ENCODE measurements at regions not wholly inside any gene's neighbourhood (a gene's known extent, or its start where the extent isn't known, plus 50 kb on each side); places are given as distances from the start of the nearest gene placed in this dataset.

DNA sequence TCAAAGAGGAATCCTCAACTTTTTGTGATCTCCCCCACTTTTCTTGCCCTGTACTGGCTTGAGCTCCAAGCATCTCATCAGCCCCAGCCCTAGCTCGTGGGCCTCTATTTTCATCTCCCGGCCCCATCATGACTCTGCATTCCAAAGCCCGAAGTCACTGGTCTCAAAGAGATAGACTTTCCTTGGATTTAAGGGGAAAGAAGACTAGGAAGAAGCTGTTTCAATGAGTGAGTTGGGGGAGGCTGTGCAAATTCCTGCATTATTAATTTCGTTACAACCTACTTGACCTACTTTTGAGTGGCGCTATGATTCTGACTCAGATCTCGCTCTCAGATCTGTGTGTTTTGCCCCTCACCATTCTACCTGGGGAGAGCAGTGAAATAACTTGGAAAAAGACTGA, 266.6 kb upstream of the TBL1XR1 start:
- no peak for FAIRE-seq
- H4K91ac ChIP-seq (replicated peaks; ENCODE audit: insufficient read length, low read length), result no peak overlapping the region
- H3K36me3 ChIP-seq (ENCODE audit: control insufficient read depth in 2 of 4, insufficient read depth in 4 of 4, low read length in 3 of 4), result no peaks in the 10 kb centered on the region
- no peak overlapping the region for H3K23ac ChIP-seq (ENCODE audit: insufficient read length)
- TF ChIP-seq SP1 (IDR thresholded peaks at IDR 0.05; ENCODE audit: low read depth, low read length), result 0 out of 2 replicates have a peak, but pooled peaks have one; percentile 47
- no peak for TF ChIP-seq MAFK (IDR thresholded peaks at IDR 0.05; ENCODE audit: low read depth, low read length)
- no peak for DNase-seq (ENCODE audit: low read depth in 1 of 2, low spot score in 2 of 2)
- H4K5ac ChIP-seq (ENCODE audit: insufficient read length, low read depth, low read length), result no peak overlapping the region
- H3K4me3 ChIP-seq (ENCODE audit: extremely low read depth in 1 of 4, insufficient read depth in 2 of 4, low read depth in 3 of 4, low read length in 4 of 4), result no peak overlapping the region
- no peaks in the 10 kb centered on the region for H3K9me3 ChIP-seq (ENCODE audit: insufficient read depth in 2 of 2, low read depth in 1 of 2, low read length in 1 of 2)
- H3K4me2 ChIP-seq (ENCODE audit: insufficient read depth in 1 of 2, low read depth in 2 of 2, low read length in 2 of 2), result no peak overlapping the region
- no peak overlapping the region for H3K56ac ChIP-seq (replicated peaks; ENCODE audit: insufficient read length, low read depth, low read length)
- ChIA-PET CTCF (ENCODE audit: partially characterized antibody) (interaction anchor here (0.7 kb wide), 1 partner anchor 9 kb away, joined by 3 read pairs; no protein-coding TSS in a partner anchor), POLR2A (ENCODE audit: partially characterized antibody) (interaction anchor here (0.6 kb wide), 1 partner anchor 321 kb away, joined by 3 read pairs; no protein-coding TSS in a partner anchor)
- no peak overlapping the region for H3K18ac ChIP-seq (ENCODE audit: extremely low read depth, low read length)
- H3K79me2 ChIP-seq (ENCODE audit: control insufficient read depth in 1 of 2, insufficient read depth in 2 of 2, low read length in 2 of 2), result no peaks in the 10 kb centered on the region
- H3K4ac ChIP-seq (replicated peaks; ENCODE audit: insufficient read length, low read depth, low read length), result no peak overlapping the region
- no peaks in the 10 kb centered on the region for H3K79me1 ChIP-seq (ENCODE audit: low read depth, low read length)
- H2BK12ac ChIP-seq (ENCODE audit: low read depth, low read length), result no peak overlapping the region
- peak overlapping the region; percentile 85 for H2AFZ ChIP-seq (ENCODE audit: low read length)
- H3K14ac ChIP-seq (ENCODE audit: insufficient read length), result no peak overlapping the region
- H3K27ac ChIP-seq (ENCODE audit: low read depth, low read length), result no peak overlapping the region
- peaks cover 1% of the 10 kb centered on the region; the same call in 1 of the 2 replicates for H3K23me2 ChIP-seq (ENCODE audit: low read depth, low read length)
- H4K8ac ChIP-seq (ENCODE audit: extremely low read depth, insufficient read depth, low read length), result no peak overlapping the region
- H3K9ac ChIP-seq (replicated peaks in 1 of 4; ENCODE audit: extremely low read depth in 1 of 4, low read depth in 3 of 4, low read length in 3 of 4), result no peak overlapping the region
- H3K4me1 ChIP-seq (replicated peaks in 1 of 4; ENCODE audit: control insufficient read depth in 3 of 4, insufficient read depth in 4 of 4, low read length in 3 of 4), result peaks cover 0 to 7% (median 3%) of the 10 kb centered on the region in 4 experiments; a peak in 4 of 7 replicates
- 80% methylated on average over 6 of the region's 6 CpGs; no CpG with 5 or more reads in 1 of the 2 experiments for WGBS, 2 experiments (ENCODE audit: extremely low coverage in 1 of 2, insufficient coverage in 1 of 2, insufficient read length in 1 of 2, insufficient replicate concordance in 2 of 2, low coverage in 1 of 2, low lambda C conversion rate in 2 of 2, missing lambda C conversion rate in 1 of 2)
- no peak overlapping the region for H2BK20ac ChIP-seq (ENCODE audit: low read length)
- H4K20me1 ChIP-seq (replicated peaks in 1 of 2; ENCODE audit: control insufficient read depth in 1 of 2, insufficient read depth in 2 of 2, low read length in 2 of 2), result no peaks in the 10 kb centered on the region
- no peak overlapping the region for H2BK5ac ChIP-seq (ENCODE audit: low read depth, low read length)
- H2BK120ac ChIP-seq (replicated peaks; ENCODE audit: low read depth, low read length), result no peak overlapping the region
- no peak overlapping the region for H2AK5ac ChIP-seq (ENCODE audit: low read depth, low read length)
- no peaks in the 10 kb centered on the region for H3K27me3 ChIP-seq (replicated peaks in 1 of 4; ENCODE audit: control insufficient read depth in 3 of 4, extremely low read depth in 1 of 4, insufficient read depth in 3 of 4, low read length in 3 of 4)
- no peak overlapping the region for H2BK15ac ChIP-seq (ENCODE audit: low read length)
